ENCODE measurements at regions not wholly inside any gene's neighbourhood (a gene's known extent, or its start where the extent isn't known, plus 50 kb on each side); places are given as distances from the start of the nearest gene placed in this dataset.

DNA sequence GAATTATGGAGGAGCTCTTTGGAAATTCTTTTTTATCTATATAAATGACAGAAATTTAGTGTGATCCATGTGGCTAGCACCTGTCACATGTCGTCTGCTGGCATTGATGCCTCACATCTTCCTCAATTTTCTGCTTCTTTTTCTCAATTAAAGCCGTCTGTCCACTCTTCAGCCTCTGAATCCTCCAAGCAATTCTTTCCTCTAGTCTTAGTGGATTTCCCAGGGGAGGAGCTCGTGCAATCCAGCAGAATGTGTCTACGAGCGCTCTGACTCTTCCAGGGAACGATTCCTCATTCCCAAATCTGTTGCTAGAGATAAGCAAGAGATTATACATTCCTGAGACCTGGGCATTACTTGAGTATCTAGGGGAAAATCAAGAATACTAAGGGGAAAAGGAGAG lies 176.6 kb downstream of the EMP1 start:
- no peaks in the 10 kb centered on the region for H3K9me2 ChIP-seq
- POLR2A ChIA-PET, result no interaction called here
- DNase-seq, result no peak

More for the DNA sequence above, 176.6 kb downstream of the EMP1 start:
- H3K9me3 ChIP-seq, result no peaks in the 10 kb centered on the region
- CTCF ChIA-PET, result interaction anchor here (1.2 to 4.9 kb wide), 3 partner anchors 9 to 11 kb away, joined by 3 to 21 read pairs (median 20); no protein-coding TSS in a partner anchor
- H3F3A ChIP-seq (replicated peaks; ENCODE audit: insufficient read depth), result no peaks in the 10 kb centered on the region
- H3K4me1 ChIP-seq (ENCODE audit: control insufficient read depth in 1 of 2, insufficient read depth in 2 of 2, low read depth in 1 of 2, low read length in 1 of 2), result no peaks in the 10 kb centered on the region
- H3K27me3 ChIP-seq (ENCODE audit: insufficient read depth), result 0 out of 2 replicates have a peak, but pooled peaks cover 8% of the 10 kb centered on the region
- no peak overlapping the region for H3K4me2 ChIP-seq
- H3K27ac ChIP-seq (ENCODE audit: low read depth in 2 of 2, low read length in 1 of 2), result no peak overlapping the region
- H3K79me2 ChIP-seq (ENCODE audit: insufficient read depth), result no peaks in the 10 kb centered on the region
- H3K9ac ChIP-seq, result no peak overlapping the region
- TF ChIP-seq SIN3A (IDR thresholded peaks at IDR 0.05; ENCODE audit: borderline replicate concordance, low read depth, low read length) (no peak), JUND (IDR thresholded peaks at IDR 0.05) (no peak), EZH2phosphoT487 (IDR thresholded peaks at IDR 0.05; ENCODE audit: borderline replicate concordance, low read depth) (no peak), FOXJ3 (CRISPR knock-in tag; IDR thresholded peaks at IDR 0.05) (no peak), TEAD4 (IDR thresholded peaks at IDR 0.05; ENCODE audit: borderline replicate concordance, insufficient read depth) (no peak), TCF12 (IDR thresholded peaks at IDR 0.05) (no peak), NRF1 (IDR thresholded peaks at IDR 0.05; ENCODE audit: low read depth, low read length) (no peak), TAF1 (IDR thresholded peaks at IDR 0.05; ENCODE audit: borderline replicate concordance, low read depth, low read length) (no peak), FOXM1 (IDR thresholded peaks at IDR 0.05; ENCODE audit: low read depth) (no peak), POLR2AphosphoS5 (IDR thresholded peaks at IDR 0.05; ENCODE audit: low read depth, low read length) (no peak), SMC3 (IDR thresholded peaks at IDR 0.05; ENCODE audit: low read depth, low read length) (no peak), GABPA (IDR thresholded peaks at IDR 0.05; ENCODE audit: low read depth) (no peak), CHD2 (IDR thresholded peaks at IDR 0.05; ENCODE audit: low read length, partially characterized antibody) (no peak)
- TF ChIP-seq, protein P1, sequence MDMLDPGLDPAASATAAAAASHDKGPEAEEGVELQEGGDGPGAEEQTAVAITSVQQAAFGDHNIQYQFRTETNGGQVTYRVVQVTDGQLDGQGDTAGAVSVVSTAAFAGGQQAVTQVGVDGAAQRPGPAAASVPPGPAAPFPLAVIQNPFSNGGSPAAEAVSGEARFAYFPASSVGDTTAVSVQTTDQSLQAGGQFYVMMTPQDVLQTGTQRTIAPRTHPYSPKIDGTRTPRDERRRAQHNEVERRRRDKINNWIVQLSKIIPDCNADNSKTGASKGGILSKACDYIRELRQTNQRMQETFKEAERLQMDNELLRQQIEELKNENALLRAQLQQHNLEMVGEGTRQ (IDR thresholded peaks at IDR 0.05; ENCODE audit: borderline replicate concordance, low read depth, low read length), result no peak
- TF ChIP-seq, protein P2, sequence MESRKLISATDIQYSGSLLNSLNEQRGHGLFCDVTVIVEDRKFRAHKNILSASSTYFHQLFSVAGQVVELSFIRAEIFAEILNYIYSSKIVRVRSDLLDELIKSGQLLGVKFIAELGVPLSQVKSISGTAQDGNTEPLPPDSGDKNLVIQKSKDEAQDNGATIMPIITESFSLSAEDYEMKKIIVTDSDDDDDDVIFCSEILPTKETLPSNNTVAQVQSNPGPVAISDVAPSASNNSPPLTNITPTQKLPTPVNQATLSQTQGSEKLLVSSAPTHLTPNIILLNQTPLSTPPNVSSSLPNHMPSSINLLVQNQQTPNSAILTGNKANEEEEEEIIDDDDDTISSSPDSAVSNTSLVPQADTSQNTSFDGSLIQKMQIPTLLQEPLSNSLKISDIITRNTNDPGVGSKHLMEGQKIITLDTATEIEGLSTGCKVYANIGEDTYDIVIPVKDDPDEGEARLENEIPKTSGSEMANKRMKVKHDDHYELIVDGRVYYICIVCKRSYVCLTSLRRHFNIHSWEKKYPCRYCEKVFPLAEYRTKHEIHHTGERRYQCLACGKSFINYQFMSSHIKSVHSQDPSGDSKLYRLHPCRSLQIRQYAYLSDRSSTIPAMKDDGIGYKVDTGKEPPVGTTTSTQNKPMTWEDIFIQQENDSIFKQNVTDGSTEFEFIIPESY (IDR thresholded peaks at IDR 0.05; ENCODE audit: borderline replicate concordance, low read depth), result no peak
- TF ChIP-seq, protein P3, sequence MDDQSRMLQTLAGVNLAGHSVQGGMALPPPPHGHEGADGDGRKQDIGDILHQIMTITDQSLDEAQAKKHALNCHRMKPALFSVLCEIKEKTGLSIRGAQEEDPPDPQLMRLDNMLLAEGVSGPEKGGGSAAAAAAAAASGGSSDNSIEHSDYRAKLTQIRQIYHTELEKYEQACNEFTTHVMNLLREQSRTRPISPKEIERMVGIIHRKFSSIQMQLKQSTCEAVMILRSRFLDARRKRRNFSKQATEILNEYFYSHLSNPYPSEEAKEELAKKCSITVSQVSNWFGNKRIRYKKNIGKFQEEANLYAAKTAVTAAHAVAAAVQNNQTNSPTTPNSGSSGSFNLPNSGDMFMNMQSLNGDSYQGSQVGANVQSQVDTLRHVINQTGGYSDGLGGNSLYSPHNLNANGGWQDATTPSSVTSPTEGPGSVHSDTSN (IDR thresholded peaks at IDR 0.05), result no peak
- TF ChIP-seq, protein P4, sequence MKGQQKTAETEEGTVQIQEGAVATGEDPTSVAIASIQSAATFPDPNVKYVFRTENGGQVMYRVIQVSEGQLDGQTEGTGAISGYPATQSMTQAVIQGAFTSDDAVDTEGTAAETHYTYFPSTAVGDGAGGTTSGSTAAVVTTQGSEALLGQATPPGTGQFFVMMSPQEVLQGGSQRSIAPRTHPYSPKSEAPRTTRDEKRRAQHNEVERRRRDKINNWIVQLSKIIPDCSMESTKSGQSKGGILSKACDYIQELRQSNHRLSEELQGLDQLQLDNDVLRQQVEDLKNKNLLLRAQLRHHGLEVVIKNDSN (IDR thresholded peaks at IDR 0.05; ENCODE audit: borderline replicate concordance, low read depth), result no peak
- TF ChIP-seq, protein P5, sequence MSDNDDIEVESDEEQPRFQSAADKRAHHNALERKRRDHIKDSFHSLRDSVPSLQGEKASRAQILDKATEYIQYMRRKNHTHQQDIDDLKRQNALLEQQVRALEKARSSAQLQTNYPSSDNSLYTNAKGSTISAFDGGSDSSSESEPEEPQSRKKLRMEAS (IDR thresholded peaks at IDR 0.05; ENCODE audit: low read depth), result no peak
- 29% methylated on average over 6 of the region's 6 CpGs for WGBS (ENCODE audit: low lambda C conversion rate)
- no peaks in the 10 kb centered on the region for H4K20me1 ChIP-seq (ENCODE audit: insufficient read depth)
- no peaks in the 10 kb centered on the region for H3K36me3 ChIP-seq (replicated peaks in 1 of 2; ENCODE audit: control insufficient read depth in 1 of 2, insufficient read depth in 2 of 2, low read length in 1 of 2)
- H2AFZ ChIP-seq (ENCODE audit: low read depth), result no peak overlapping the region
- no peak overlapping the region for H3K4me3 ChIP-seq (ENCODE audit: low read depth in 2 of 2, low read length in 1 of 2)

All from SK-N-SH (cell line).